Ovary (tissue), 3 donors: ENCODE measurements at regions not wholly inside any gene's neighbourhood (a gene's known extent, or its start where the extent isn't known, plus 50 kb on each side); places are given as distances from the start of the nearest gene placed in this dataset.

ENCODE experiments used
- CTCF ChIP-seq, 3 donors: fragments of 450-650 bp in 2 of 3; fragments of 200-600 bp in 1 of 3; IDR thresholded peaks; one replicate each; pipeline versions ENCODE4 v1.5.1 to v1.8.0; 2016 to 2022; ENCODE audit warnings: antibody characterized with exemption in 3 of 3, mild to moderate bottlenecking in 1 of 3
- EP300 ChIP-seq: sonication (generic); formaldehyde crosslinking; IDR thresholded peaks from one replicate; pipeline ENCODE4 v1.6.1; 2017; ENCODE audit warnings: antibody characterized with exemption
- donor health status: DM: no; HTN: no; CAD: no.

- TF ChIP-seq CTCF (IDR thresholded peaks at IDR 0.05) (no peak), EP300 (no peak)
Measured at GRCh38 chr7:142487124-142487523, 229.3 kb upstream of the PRSS58 start.
